GM18873 (cell line): ENCODE measurements at regions not wholly inside any gene's neighbourhood (a gene's known extent, or its start where the extent isn't known, plus 50 kb on each side); places are given as distances from the start of the nearest gene placed in this dataset.

ENCODE experiments used
- ATAC-seq: cut with Tn5 transposase; IDR thresholded peaks from one replicate; pipeline ENCODE4 v1.9.1; 2021; ENCODE audit warnings: mild to moderate bottlenecking, moderate library complexity, moderate number of reproducible peaks; ENCODE audit not compliant: unreplicated experiment, low FRiP score

GRCh38 chr6:141041596-141042087 lies 1091.1 kb upstream of the GJE1 start:
- no peak for ATAC-seq

- no peak for ATAC-seq
Observed at GRCh38 chr6:141035312-141036200, 1097.2 kb upstream of the GJE1 start.

GRCh38 chr6:141033101-141033500 lies 1099.6 kb upstream of the GJE1 start:
- no peak for ATAC-seq

- ATAC-seq = no peak
Observed at GRCh38 chr6:141029908-141030307, 1102.8 kb upstream of the GJE1 start.

GRCh38 chr6:141028791-141029280 lies 1103.9 kb upstream of the GJE1 start:
- ATAC-seq = no peak

GRCh38 chr6:141026504-141026903 lies 1106.2 kb upstream of the GJE1 start:
- no peak for ATAC-seq

GRCh38 chr6:141024526-141024925 lies 1108.2 kb upstream of the GJE1 start:
- no peak for ATAC-seq

GRCh38 chr6:141017941-141018340 lies 1114.8 kb upstream of the GJE1 start:
- no peak for ATAC-seq

GRCh38 chr6:141000917-141001316 lies 1131.8 kb upstream of the GJE1 start:
- ATAC-seq = no peak

- no peak for ATAC-seq
Observed at GRCh38 chr6:140993515-140993914, 1139.2 kb upstream of the GJE1 start.

- ATAC-seq = no peak
Observed at GRCh38 chr6:140992678-140993077, 1140.0 kb upstream of the GJE1 start.

- ATAC-seq = no peak
Observed at GRCh38 chr6:140988780-140989179, 1143.9 kb upstream of the GJE1 start.

- no peak for ATAC-seq
Observed at GRCh38 chr6:140987364-140988155, 1145.2 kb upstream of the GJE1 start.

- no peak for ATAC-seq
Observed at GRCh38 chr6:140985679-140986275, 1146.9 kb upstream of the GJE1 start.

- ATAC-seq = no peak
Observed at GRCh38 chr6:140980265-140980887, 1152.3 kb upstream of the GJE1 start.

GRCh38 chr6:140979642-140980091 lies 1153.1 kb upstream of the GJE1 start:
- no peak for ATAC-seq

GRCh38 chr6:140977403-140977802 lies 1155.3 kb upstream of the GJE1 start:
- no peak for ATAC-seq

- ATAC-seq = no peak
Observed at GRCh38 chr6:140976806-140977205, 1155.9 kb upstream of the GJE1 start.

- no peak for ATAC-seq
Observed at GRCh38 chr6:140970485-140970884, 1162.2 kb upstream of the GJE1 start.

- ATAC-seq = no peak
Observed at GRCh38 chr6:140968062-140968461, 1164.7 kb upstream of the GJE1 start.
